OCI-LY3 (cell line): ENCODE measurements at regions not wholly inside any gene's neighbourhood (a gene's known extent, or its start where the extent isn't known, plus 50 kb on each side); places are given as distances from the start of the nearest gene placed in this dataset.

Source experiments
- H2AFZ ChIP-seq: fragments of 200-600, 300-600 bp; shearing (Covaris generic); 2 replicates; pipeline ENCODE4 v1.6.0; 2014; ENCODE audit warnings: antibody characterized with exemption, low read depth, low read length
- H3K27ac ChIP-seq: fragments of 200-600, 300-600 bp; sonication (generic); 2 replicates; pipeline ENCODE4 v1.5.1; 2014; ENCODE audit warnings: mild to moderate bottlenecking, low read length, moderate library complexity, mixed read lengths
- H3K27me3 ChIP-seq: fragments of 200-600, 300-600 bp; sonication (generic); 2 replicates; pipeline ENCODE4 v1.6.1; 2014; ENCODE audit warnings: low read depth, low read length, mixed read lengths
- H3K36me3 ChIP-seq: fragments of 200-600, 300-600 bp; sonication (generic); replicated peaks from 2 replicates; pipeline ENCODE3; 2014; ENCODE audit warnings: low read depth, low read length, mixed read lengths
- H3K4me1 ChIP-seq: fragments of 300-600, 200-600 bp; sonication (generic); 2 replicates; pipeline ENCODE4 v1.6.1; 2014; ENCODE audit warnings: low read length, mixed read lengths
- H3K4me2 ChIP-seq: fragments of 200-600, 300-600 bp; sonication (generic); 2 replicates; pipeline ENCODE4 v1.6.1; 2014; ENCODE audit warnings: low read length, mixed read lengths
- H3K4me3 ChIP-seq: fragments of 300-600, 200-600 bp; sonication (generic); 2 replicates; pipeline ENCODE4 v1.5.1; 2014; ENCODE audit warnings: antibody characterized with exemption, mild to moderate bottlenecking, low read length, moderate library complexity
- H3K79me2 ChIP-seq: fragments of 300-600, 200-600 bp; shearing (Covaris generic); 2 replicates; pipeline ENCODE4 v1.6.1; 2014; ENCODE audit warnings: mild to moderate bottlenecking, low read length, mixed read lengths
- H3K9ac ChIP-seq: fragments of 300-600, 200-600 bp; shearing (Covaris generic); 2 replicates; pipeline ENCODE4 v1.6.0; 2014; ENCODE audit warnings: mild to moderate bottlenecking, low read length, moderate library complexity
- H3K9me3 ChIP-seq: fragments of 200-600, 300-600 bp; shearing (Covaris generic); 2 replicates; pipeline ENCODE4 v1.6.1; 2014; ENCODE audit warnings: low read length, mixed read lengths; ENCODE audit not compliant: insufficient read depth
- H4K20me1 ChIP-seq: fragments of 200-600, 300-600 bp; sonication (generic); 2 replicates; pipeline ENCODE4 v1.6.1; 2016; ENCODE audit warnings: low read length, mixed read lengths; ENCODE audit not compliant: insufficient read depth
- CTCF ChIP-seq: fragments of 200-600, 300-600 bp; sonication (generic); IDR thresholded peaks from 2 replicates; pipeline ENCODE4 v1.5.1; 2014; ENCODE audit warnings: antibody characterized with exemption, low read length, low read depth
- EZH2phosphoT487 ChIP-seq: fragments of 200-600 bp; shearing (Covaris generic); IDR thresholded peaks from 2 replicates; pipeline ENCODE4 v1.6.1; 2018; ENCODE audit warnings: antibody characterized with exemption, mixed run types, low read depth

- no peak overlapping the region for H3K4me2 ChIP-seq
- TF ChIP-seq EZH2phosphoT487 (no peak), CTCF (no peak)
- no peaks in the 10 kb centered on the region for H3K27me3 ChIP-seq
- H3K9me3 ChIP-seq = no peaks in the 10 kb centered on the region
- H3K4me1 ChIP-seq = no peaks in the 10 kb centered on the region
- no peaks in the 10 kb centered on the region for H3K79me2 ChIP-seq
- H3K4me3 ChIP-seq = no peak overlapping the region
- no peak overlapping the region for H2AFZ ChIP-seq
- no peaks in the 10 kb centered on the region; the same call in 1 of the 2 replicates for H4K20me1 ChIP-seq
- no peak overlapping the region for H3K27ac ChIP-seq
- no peak overlapping the region for H3K9ac ChIP-seq
- no peaks in the 10 kb centered on the region for H3K36me3 ChIP-seq
Measured at GRCh38 chr16:64211331-64211730, 910.5 kb downstream of the CDH11 start.

DNA sequence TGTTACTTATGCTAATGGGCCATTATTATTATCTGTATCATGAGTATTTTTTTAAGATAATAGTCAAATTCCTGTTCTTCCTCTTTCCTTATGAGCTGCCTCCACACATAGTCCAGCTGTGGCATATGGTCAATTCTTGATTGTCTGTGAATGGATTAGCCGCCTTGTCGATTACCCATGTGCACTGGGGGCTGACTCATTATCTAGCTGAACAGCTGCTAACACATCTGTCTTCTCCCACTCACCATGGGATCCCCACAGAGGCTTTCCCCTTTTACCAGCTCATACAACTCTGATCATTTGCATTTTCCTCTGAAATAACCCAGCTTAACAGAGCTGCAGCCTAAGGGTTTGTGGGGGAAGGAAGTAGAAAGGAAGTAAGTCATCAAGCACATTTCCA is 915.0 kb downstream of the CDH11 start:
- Histone ChIP-seq H3K27ac (no peak overlapping the region), H4K20me1 (no peaks in the 10 kb centered on the region), H3K4me2 (no peak overlapping the region), H3K9me3 (no peaks in the 10 kb centered on the region), H3K27me3 (no peaks in the 10 kb centered on the region), H3K36me3 (no peaks in the 10 kb centered on the region), H3K4me3 (no peak overlapping the region), H3K79me2 (no peaks in the 10 kb centered on the region), H3K9ac (no peak overlapping the region), H3K4me1 (no peaks in the 10 kb centered on the region), H2AFZ (no peak overlapping the region)
- TF ChIP-seq CTCF = no peak
- TF ChIP-seq EZH2phosphoT487 = no peak

- TF ChIP-seq CTCF (no peak), EZH2phosphoT487 (no peak)
- no peaks in the 10 kb centered on the region for H3K36me3 ChIP-seq
- H3K9me3 ChIP-seq = no peaks in the 10 kb centered on the region
- no peaks in the 10 kb centered on the region for H3K27me3 ChIP-seq
- H3K4me2 ChIP-seq = no peak overlapping the region
- H4K20me1 ChIP-seq = no peaks in the 10 kb centered on the region
- no peak overlapping the region for H2AFZ ChIP-seq
- H3K79me2 ChIP-seq = no peaks in the 10 kb centered on the region
- no peak overlapping the region for H3K9ac ChIP-seq
- no peak overlapping the region for H3K4me3 ChIP-seq
- H3K27ac ChIP-seq = no peak overlapping the region
- no peaks in the 10 kb centered on the region for H3K4me1 ChIP-seq
Measured at GRCh38 chr16:64203126-64203525, 918.7 kb downstream of the CDH11 start.

GRCh38 chr16:64202571-64202970 is 919.3 kb downstream of the CDH11 start:
- Histone ChIP-seq H3K4me1 (no peaks in the 10 kb centered on the region), H3K36me3 (no peaks in the 10 kb centered on the region), H3K9me3 (no peaks in the 10 kb centered on the region), H3K79me2 (no peaks in the 10 kb centered on the region), H3K4me3 (no peak overlapping the region), H3K9ac (no peak overlapping the region), H3K4me2 (no peak overlapping the region), H4K20me1 (no peaks in the 10 kb centered on the region), H3K27ac (no peak overlapping the region), H3K27me3 (no peaks in the 10 kb centered on the region), H2AFZ (no peak overlapping the region)
- TF ChIP-seq EZH2phosphoT487 (no peak), CTCF (no peak)
